ENCODE measurements at regions not wholly inside any gene's neighbourhood (a gene's known extent, or its start where the extent isn't known, plus 50 kb on each side); places are given as distances from the start of the nearest gene placed in this dataset.

GRCh38 chr6:93970684-93971083 is 551.3 kb upstream of the EPHA7 start:
- Histone ChIP-seq H3K79me2 (ENCODE audit: low read length) (no peaks in the 10 kb centered on the region), H3K4me2 (ENCODE audit: low read length) (no peak overlapping the region), H3K9ac (ENCODE audit: low read length) (no peak overlapping the region), H2AFZ (ENCODE audit: low read depth, low read length) (no peak overlapping the region), H4K20me1 (ENCODE audit: insufficient read depth, low read length) (no peaks in the 10 kb centered on the region), H3K27ac (ENCODE audit: low read length) (no peak overlapping the region), H3K36me3 (replicated peaks; ENCODE audit: low read depth, low read length) (no peaks in the 10 kb centered on the region), H3K9me3 (ENCODE audit: insufficient read depth, low read length) (no peaks in the 10 kb centered on the region), H3K4me3 (ENCODE audit: low read length) (no peak overlapping the region), H3K4me1 (ENCODE audit: low read length) (no peaks in the 10 kb centered on the region), H3K27me3 (ENCODE audit: low read depth, low read length) (no peaks in the 10 kb centered on the region)
- TF ChIP-seq CTCF (IDR thresholded peaks at IDR 0.05; ENCODE audit: low read depth, low read length): no peak
- TF ChIP-seq EZH2phosphoT487 (IDR thresholded peaks at IDR 0.05; ENCODE audit: low read depth): no peak

- Histone ChIP-seq H4K20me1 (ENCODE audit: insufficient read depth, low read length) (no peaks in the 10 kb centered on the region), H3K9ac (ENCODE audit: low read length) (no peak overlapping the region), H3K27ac (ENCODE audit: low read length) (no peak overlapping the region), H3K4me1 (ENCODE audit: low read length) (no peaks in the 10 kb centered on the region), H3K4me3 (ENCODE audit: low read length) (no peak overlapping the region), H3K79me2 (ENCODE audit: low read length) (no peaks in the 10 kb centered on the region), H3K9me3 (ENCODE audit: insufficient read depth, low read length) (no peaks in the 10 kb centered on the region), H3K36me3 (replicated peaks; ENCODE audit: low read depth, low read length) (no peaks in the 10 kb centered on the region), H3K4me2 (ENCODE audit: low read length) (no peak overlapping the region), H2AFZ (ENCODE audit: low read depth, low read length) (no peak overlapping the region), H3K27me3 (ENCODE audit: low read depth, low read length) (no peaks in the 10 kb centered on the region)
- no peak for TF ChIP-seq EZH2phosphoT487 (IDR thresholded peaks at IDR 0.05; ENCODE audit: low read depth)
- TF ChIP-seq CTCF (IDR thresholded peaks at IDR 0.05; ENCODE audit: low read depth, low read length): no peak
Measured at GRCh38 chr6:93968126-93968525, 548.8 kb upstream of the EPHA7 start.

GRCh38 chr6:93964926-93965325 is 545.6 kb upstream of the EPHA7 start:
- no peak overlapping the region for H3K4me3 ChIP-seq (ENCODE audit: low read length)
- H3K79me2 ChIP-seq (ENCODE audit: low read length): no peaks in the 10 kb centered on the region
- H3K4me2 ChIP-seq (ENCODE audit: low read length): no peak overlapping the region
- no peak overlapping the region for H3K9ac ChIP-seq (ENCODE audit: low read length)
- H3K27me3 ChIP-seq (ENCODE audit: low read depth, low read length): no peaks in the 10 kb centered on the region
- no peaks in the 10 kb centered on the region for H4K20me1 ChIP-seq (ENCODE audit: insufficient read depth, low read length)
- H3K36me3 ChIP-seq (replicated peaks; ENCODE audit: low read depth, low read length): no peaks in the 10 kb centered on the region
- no peaks in the 10 kb centered on the region for H3K4me1 ChIP-seq (ENCODE audit: low read length)
- no peak for TF ChIP-seq CTCF (IDR thresholded peaks at IDR 0.05; ENCODE audit: low read depth, low read length)
- no peak for TF ChIP-seq EZH2phosphoT487 (IDR thresholded peaks at IDR 0.05; ENCODE audit: low read depth)
- H2AFZ ChIP-seq (ENCODE audit: low read depth, low read length): no peak overlapping the region
- no peaks in the 10 kb centered on the region for H3K9me3 ChIP-seq (ENCODE audit: insufficient read depth, low read length)
- no peak overlapping the region for H3K27ac ChIP-seq (ENCODE audit: low read length)

- H3K9ac ChIP-seq (ENCODE audit: low read length): no peak overlapping the region
- H2AFZ ChIP-seq (ENCODE audit: low read depth, low read length): no peak overlapping the region
- no peak overlapping the region for H3K27ac ChIP-seq (ENCODE audit: low read length)
- H3K36me3 ChIP-seq (replicated peaks; ENCODE audit: low read depth, low read length): no peaks in the 10 kb centered on the region
- H3K27me3 ChIP-seq (ENCODE audit: low read depth, low read length): no peaks in the 10 kb centered on the region
- H3K9me3 ChIP-seq (ENCODE audit: insufficient read depth, low read length): no peaks in the 10 kb centered on the region
- no peaks in the 10 kb centered on the region for H3K79me2 ChIP-seq (ENCODE audit: low read length)
- no peak overlapping the region for H3K4me2 ChIP-seq (ENCODE audit: low read length)
- H3K4me3 ChIP-seq (ENCODE audit: low read length): no peak overlapping the region
- H3K4me1 ChIP-seq (ENCODE audit: low read length): no peaks in the 10 kb centered on the region
- no peaks in the 10 kb centered on the region for H4K20me1 ChIP-seq (ENCODE audit: insufficient read depth, low read length)
- no peak for TF ChIP-seq EZH2phosphoT487 (IDR thresholded peaks at IDR 0.05; ENCODE audit: low read depth)
Measured at GRCh38 chr6:93964321-93964720, 545.0 kb upstream of the EPHA7 start.

- no peak overlapping the region for H3K27ac ChIP-seq (ENCODE audit: low read length)
- no peak for TF ChIP-seq CTCF (IDR thresholded peaks at IDR 0.05; ENCODE audit: low read depth, low read length)
- TF ChIP-seq EZH2phosphoT487 (IDR thresholded peaks at IDR 0.05; ENCODE audit: low read depth): no peak
- H3K4me1 ChIP-seq (ENCODE audit: low read length): no peaks in the 10 kb centered on the region
- H2AFZ ChIP-seq (ENCODE audit: low read depth, low read length): no peak overlapping the region
- no peaks in the 10 kb centered on the region for H3K9me3 ChIP-seq (ENCODE audit: insufficient read depth, low read length)
- H3K36me3 ChIP-seq (replicated peaks; ENCODE audit: low read depth, low read length): no peaks in the 10 kb centered on the region
- H4K20me1 ChIP-seq (ENCODE audit: insufficient read depth, low read length): no peaks in the 10 kb centered on the region
- no peaks in the 10 kb centered on the region for H3K79me2 ChIP-seq (ENCODE audit: low read length)
- no peak overlapping the region for H3K9ac ChIP-seq (ENCODE audit: low read length)
- H3K27me3 ChIP-seq (ENCODE audit: low read depth, low read length): no peaks in the 10 kb centered on the region
- no peak overlapping the region for H3K4me2 ChIP-seq (ENCODE audit: low read length)
- H3K4me3 ChIP-seq (ENCODE audit: low read length): no peak overlapping the region
Measured at GRCh38 chr6:93962566-93962965, 543.2 kb upstream of the EPHA7 start.

Measured in OCI-LY3 (cell line).